ENCODE measurements at regions not wholly inside any gene's neighbourhood (a gene's known extent, or its start where the extent isn't known, plus 50 kb on each side); places are given as distances from the start of the nearest gene placed in this dataset.

- Histone ChIP-seq H3K36me3 (ENCODE audit: control insufficient read depth in 1 of 2, insufficient read depth in 2 of 2, low read length in 1 of 2) (no peaks in the 10 kb centered on the region), H3K4me1 (ENCODE audit: control insufficient read depth in 1 of 2, insufficient read depth in 2 of 2, low read length in 2 of 2) (no peaks in the 10 kb centered on the region), H3K4me3 (ENCODE audit: low read length in 2 of 2) (no peak overlapping the region), H3K9me3 (ENCODE audit: control insufficient read depth, low read length) (no peaks in the 10 kb centered on the region), H3K27ac (ENCODE audit: low read depth in 1 of 2, low read length in 2 of 2) (no peak overlapping the region), H3K27me3 (ENCODE audit: control insufficient read depth in 1 of 2, insufficient read depth in 2 of 2, low read length in 1 of 2) (peaks cover 0 to 3% of the 10 kb centered on the region in 2 donors)
- intact Hi-C loops (cut with DNase I): no loop called here
- 84 to 91% methylated on average over 1 of the region's 1 CpG for WGBS, 2 donors
- DNase-seq (no peak), ATAC-seq (ENCODE audit: low FRiP score) (no peak)
These were observed 263.8 kb downstream of the DHX35 start for GRCh38 chr20:39225978-39226377.

DNA sequence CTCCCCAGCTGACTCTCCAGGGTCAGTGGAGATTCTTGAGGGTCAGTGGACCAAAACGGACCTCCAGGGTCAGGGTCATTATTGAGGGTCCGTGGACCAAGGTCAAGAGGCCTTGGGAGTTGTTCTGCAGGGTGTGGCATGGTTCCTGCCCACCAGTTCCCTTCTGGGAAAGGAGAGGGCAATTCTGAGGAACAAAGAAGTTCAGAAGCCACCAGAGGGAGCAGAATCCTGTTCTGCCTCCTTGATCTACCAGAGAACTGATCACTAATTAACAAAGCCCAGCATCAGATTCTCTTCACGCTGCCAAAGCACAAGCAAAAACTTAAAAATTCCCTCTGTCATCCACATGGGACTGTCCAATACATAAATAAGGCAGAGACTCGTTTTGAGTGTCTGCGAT lies 263.4 kb downstream of the DHX35 start:
- intact Hi-C loops (cut with DNase I): no loop called here

GRCh38 chr20:39222101-39222500 lies 260.0 kb downstream of the DHX35 start:
- no peak for ATAC-seq (ENCODE audit: low FRiP score)

More for the DNA sequence above, 263.4 kb downstream of the DHX35 start:
- DNase-seq (no peak), ATAC-seq (ENCODE audit: low FRiP score) (no peak)
- no peaks in the 10 kb centered on the region for H3K9me3 ChIP-seq (ENCODE audit: control insufficient read depth, low read length)
- no peak overlapping the region for H3K4me3 ChIP-seq (ENCODE audit: low read length in 2 of 2)
- H3K4me1 ChIP-seq (ENCODE audit: control insufficient read depth in 1 of 2, insufficient read depth in 2 of 2, low read length in 2 of 2): no peaks in the 10 kb centered on the region
- H3K36me3 ChIP-seq (ENCODE audit: control insufficient read depth in 1 of 2, insufficient read depth in 2 of 2, low read length in 1 of 2): no peaks in the 10 kb centered on the region
- H3K27ac ChIP-seq (ENCODE audit: low read depth in 1 of 2, low read length in 2 of 2): no peak overlapping the region
- H3K27me3 ChIP-seq (ENCODE audit: control insufficient read depth in 1 of 2, insufficient read depth in 2 of 2, low read length in 1 of 2): peaks cover 0 to 3% of the 10 kb centered on the region in 2 donors
- 53 to 55% methylated on average over 5 of the region's 5 CpGs for WGBS, 2 donors

DNA sequence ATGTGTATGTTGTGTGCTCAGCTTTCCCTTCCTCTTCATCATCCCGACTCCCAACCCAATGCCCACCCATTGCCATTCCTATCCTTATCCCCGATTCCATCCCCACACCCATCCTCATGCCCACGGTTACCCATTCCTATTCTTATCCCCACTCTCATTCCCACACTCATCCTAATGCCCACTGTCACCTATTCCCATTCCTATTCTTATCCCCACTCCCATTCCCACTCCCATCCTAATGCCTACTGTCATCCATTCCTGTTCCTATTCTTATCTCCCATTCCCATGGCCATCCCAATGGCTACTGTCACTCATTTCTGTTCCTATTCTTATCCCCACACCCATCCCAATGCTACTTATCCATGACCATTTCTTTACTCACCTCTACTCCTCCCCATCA lies 254.1 kb downstream of the DHX35 start:
- Histone ChIP-seq H3K4me1 (ENCODE audit: control insufficient read depth in 1 of 2, insufficient read depth in 2 of 2, low read length in 2 of 2) (no peaks in the 10 kb centered on the region), H3K36me3 (ENCODE audit: control insufficient read depth in 1 of 2, insufficient read depth in 2 of 2, low read length in 1 of 2) (no peaks in the 10 kb centered on the region), H3K27me3 (ENCODE audit: control insufficient read depth in 1 of 2, insufficient read depth in 2 of 2, low read length in 1 of 2) (no peaks in the 10 kb centered on the region), H3K4me3 (ENCODE audit: low read length in 2 of 2) (no peak overlapping the region), H3K9me3 (ENCODE audit: control insufficient read depth, low read length) (no peaks in the 10 kb centered on the region), H3K27ac (ENCODE audit: low read depth in 1 of 2, low read length in 2 of 2) (no peak overlapping the region)
- 75 to 92% methylated on average over 3 of the region's 3 CpGs for WGBS, 2 donors
- ATAC-seq (ENCODE audit: low FRiP score) (no peak), DNase-seq (no peak)
- intact Hi-C loops (cut with DNase I): no loop called here

More at GRCh38 chr20:39222101-39222500, 260.0 kb downstream of the DHX35 start:
- Histone ChIP-seq H3K4me3 (ENCODE audit: low read length in 2 of 2) (no peak overlapping the region), H3K9me3 (ENCODE audit: control insufficient read depth, low read length) (no peaks in the 10 kb centered on the region), H3K4me1 (ENCODE audit: control insufficient read depth in 1 of 2, insufficient read depth in 2 of 2, low read length in 2 of 2) (no peaks in the 10 kb centered on the region), H3K36me3 (ENCODE audit: control insufficient read depth in 1 of 2, insufficient read depth in 2 of 2, low read length in 1 of 2) (no peaks in the 10 kb centered on the region), H3K27ac (ENCODE audit: low read depth in 1 of 2, low read length in 2 of 2) (no peak overlapping the region), H3K27me3 (ENCODE audit: control insufficient read depth in 1 of 2, insufficient read depth in 2 of 2, low read length in 1 of 2) (peaks cover 0 to 3% of the 10 kb centered on the region in 2 donors)
- DNase-seq: no peak
- 38 to 43% methylated on average over 1 of the region's 1 CpG for WGBS, 2 donors
- intact Hi-C loops (cut with DNase I): no loop called here

GRCh38 chr20:39214828-39215227 lies 252.7 kb downstream of the DHX35 start:
- Histone ChIP-seq H3K27me3 (ENCODE audit: control insufficient read depth in 1 of 2, insufficient read depth in 2 of 2, low read length in 1 of 2) (no peaks in the 10 kb centered on the region), H3K36me3 (ENCODE audit: control insufficient read depth in 1 of 2, insufficient read depth in 2 of 2, low read length in 1 of 2) (no peaks in the 10 kb centered on the region), H3K4me1 (ENCODE audit: control insufficient read depth in 1 of 2, insufficient read depth in 2 of 2, low read length in 2 of 2) (no peaks in the 10 kb centered on the region), H3K4me3 (ENCODE audit: low read length in 2 of 2) (no peak overlapping the region), H3K9me3 (ENCODE audit: control insufficient read depth, low read length) (no peaks in the 10 kb centered on the region), H3K27ac (ENCODE audit: low read depth in 1 of 2, low read length in 2 of 2) (no peak overlapping the region)
- no peak for DNase-seq
- no peak for ATAC-seq (ENCODE audit: low FRiP score)
- 22 to 29% methylated on average over 2 of the region's 2 CpGs for WGBS, 2 donors
- intact Hi-C loops (cut with DNase I): no loop called here

GRCh38 chr20:39213476-39214145 lies 251.5 kb downstream of the DHX35 start:
- no peak overlapping the region for H3K4me3 ChIP-seq (ENCODE audit: low read length in 2 of 2)
- no peak overlapping the region for H3K27ac ChIP-seq (ENCODE audit: low read depth in 1 of 2, low read length in 2 of 2)
- ATAC-seq (ENCODE audit: low FRiP score) (no peak), DNase-seq (no peak)
- H3K27me3 ChIP-seq (ENCODE audit: control insufficient read depth in 1 of 2, insufficient read depth in 2 of 2, low read length in 1 of 2): no peaks in the 10 kb centered on the region
- 72 to 84% methylated on average over 3 of the region's 3 CpGs for WGBS, 2 donors
- H3K36me3 ChIP-seq (ENCODE audit: control insufficient read depth in 1 of 2, insufficient read depth in 2 of 2, low read length in 1 of 2): no peaks in the 10 kb centered on the region
- no peaks in the 10 kb centered on the region for H3K4me1 ChIP-seq (ENCODE audit: control insufficient read depth in 1 of 2, insufficient read depth in 2 of 2, low read length in 2 of 2)
- no peaks in the 10 kb centered on the region for H3K9me3 ChIP-seq (ENCODE audit: control insufficient read depth, low read length)
- intact Hi-C loops (cut with DNase I): no loop called here

- ATAC-seq (ENCODE audit: low FRiP score) (no peak), DNase-seq (no peak)
- Histone ChIP-seq H3K4me3 (ENCODE audit: low read length in 2 of 2) (no peak overlapping the region), H3K27me3 (ENCODE audit: control insufficient read depth in 1 of 2, insufficient read depth in 2 of 2, low read length in 1 of 2) (no peaks in the 10 kb centered on the region), H3K9me3 (ENCODE audit: control insufficient read depth, low read length) (no peaks in the 10 kb centered on the region), H3K4me1 (ENCODE audit: control insufficient read depth in 1 of 2, insufficient read depth in 2 of 2, low read length in 2 of 2) (no peaks in the 10 kb centered on the region), H3K27ac (ENCODE audit: low read depth in 1 of 2, low read length in 2 of 2) (no peak overlapping the region), H3K36me3 (ENCODE audit: control insufficient read depth in 1 of 2, insufficient read depth in 2 of 2, low read length in 1 of 2) (no peaks in the 10 kb centered on the region)
- WGBS, 2 donors: 61 to 62% methylated on average over 5 of the region's 5 CpGs
- intact Hi-C loops (cut with DNase I): no loop called here
These were observed 249.1 kb downstream of the DHX35 start for GRCh38 chr20:39211060-39211748.

- 35 to 36% methylated on average over 11 of the region's 11 CpGs for whole genome bisulfite sequencing, 2 donors
- DNase-seq (no peak), ATAC-seq (ENCODE audit: low FRiP score) (no peak)
- no peak overlapping the region for H3K4me3 ChIP-seq (ENCODE audit: low read length in 2 of 2)
- no peaks in the 10 kb centered on the region for H3K4me1 ChIP-seq (ENCODE audit: control insufficient read depth in 1 of 2, insufficient read depth in 2 of 2, low read length in 2 of 2)
- intact Hi-C loops (cut with DNase I): no loop called here
- no peaks in the 10 kb centered on the region for H3K36me3 ChIP-seq (ENCODE audit: control insufficient read depth in 1 of 2, insufficient read depth in 2 of 2, low read length in 1 of 2)
- H3K27me3 ChIP-seq (ENCODE audit: control insufficient read depth in 1 of 2, insufficient read depth in 2 of 2, low read length in 1 of 2): no peaks in the 10 kb centered on the region
- H3K9me3 ChIP-seq (ENCODE audit: control insufficient read depth, low read length): no peaks in the 10 kb centered on the region
- no peak overlapping the region for H3K27ac ChIP-seq (ENCODE audit: low read depth in 1 of 2, low read length in 2 of 2)
These were observed 248.3 kb downstream of the DHX35 start for GRCh38 chr20:39210341-39211036.
